ENCODE measurements at regions not wholly inside any gene's neighbourhood (a gene's known extent, or its start where the extent isn't known, plus 50 kb on each side); places are given as distances from the start of the nearest gene placed in this dataset.

- H3K4me3 ChIP-seq (ENCODE audit: low read length) = no peak overlapping the region
- DNase-seq (ENCODE audit: low read depth) = no peak
- TF ChIP-seq, protein P1, sequence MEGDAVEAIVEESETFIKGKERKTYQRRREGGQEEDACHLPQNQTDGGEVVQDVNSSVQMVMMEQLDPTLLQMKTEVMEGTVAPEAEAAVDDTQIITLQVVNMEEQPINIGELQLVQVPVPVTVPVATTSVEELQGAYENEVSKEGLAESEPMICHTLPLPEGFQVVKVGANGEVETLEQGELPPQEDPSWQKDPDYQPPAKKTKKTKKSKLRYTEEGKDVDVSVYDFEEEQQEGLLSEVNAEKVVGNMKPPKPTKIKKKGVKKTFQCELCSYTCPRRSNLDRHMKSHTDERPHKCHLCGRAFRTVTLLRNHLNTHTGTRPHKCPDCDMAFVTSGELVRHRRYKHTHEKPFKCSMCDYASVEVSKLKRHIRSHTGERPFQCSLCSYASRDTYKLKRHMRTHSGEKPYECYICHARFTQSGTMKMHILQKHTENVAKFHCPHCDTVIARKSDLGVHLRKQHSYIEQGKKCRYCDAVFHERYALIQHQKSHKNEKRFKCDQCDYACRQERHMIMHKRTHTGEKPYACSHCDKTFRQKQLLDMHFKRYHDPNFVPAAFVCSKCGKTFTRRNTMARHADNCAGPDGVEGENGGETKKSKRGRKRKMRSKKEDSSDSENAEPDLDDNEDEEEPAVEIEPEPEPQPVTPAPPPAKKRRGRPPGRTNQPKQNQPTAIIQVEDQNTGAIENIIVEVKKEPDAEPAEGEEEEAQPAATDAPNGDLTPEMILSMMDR (conservative IDR thresholded peaks at IDR 0.05; ENCODE audit: low read depth, low read length) = no peak
Measured at GRCh38 chr1:79226963-79227362, 220.4 kb upstream of the ADGRL4 start.

DNA sequence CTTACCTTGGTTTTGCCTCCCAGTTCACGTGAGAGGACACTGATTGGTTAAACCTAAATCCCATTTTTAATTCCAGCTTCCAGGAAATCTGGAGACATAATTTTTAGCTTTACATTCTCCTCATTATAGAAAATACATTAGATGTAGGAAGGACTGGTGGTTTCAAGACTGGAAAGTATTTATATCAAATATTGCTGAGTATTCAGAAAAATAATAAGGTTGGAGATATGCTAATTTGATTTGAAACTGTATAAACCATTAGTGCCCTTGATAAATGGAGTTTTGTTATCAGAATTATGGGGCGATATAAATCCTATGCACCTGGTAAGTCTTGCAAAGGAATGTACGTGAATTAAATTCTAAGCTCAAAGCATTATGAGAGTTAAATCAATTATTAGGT, 218.0 kb upstream of the ADGRL4 start:
- H3K4me3 ChIP-seq (ENCODE audit: low read length) = no peak overlapping the region
- TF ChIP-seq, protein P1 (conservative IDR thresholded peaks at IDR 0.05; ENCODE audit: low read depth, low read length) = no peak
- no peak for DNase-seq (ENCODE audit: low read depth)

DNA sequence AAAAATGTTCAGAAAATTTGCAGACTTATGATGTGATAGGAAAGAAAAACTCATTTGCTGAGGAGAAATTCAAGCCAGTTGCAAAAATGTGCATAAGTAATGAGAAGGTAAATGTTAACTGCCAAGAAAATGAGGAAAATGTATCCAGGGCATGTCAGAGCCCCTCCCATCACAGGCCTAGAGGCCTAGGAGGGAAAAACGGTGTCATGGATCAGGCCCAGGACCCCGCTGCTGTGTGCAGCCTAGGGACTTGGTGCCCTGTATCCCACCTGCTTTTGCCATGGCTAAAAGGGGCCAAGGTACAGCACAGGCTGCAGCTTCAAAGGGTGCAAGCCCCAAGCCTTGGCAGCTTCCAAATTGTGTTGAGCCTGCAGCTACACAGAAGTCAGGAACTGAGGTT, 214.0 kb upstream of the ADGRL4 start:
- H3K4me3 ChIP-seq (ENCODE audit: low read length) = no peak overlapping the region
- DNase-seq (ENCODE audit: low read depth) = no peak
- TF ChIP-seq, protein P1 (conservative IDR thresholded peaks at IDR 0.05; ENCODE audit: low read depth, low read length) = no peak

DNA sequence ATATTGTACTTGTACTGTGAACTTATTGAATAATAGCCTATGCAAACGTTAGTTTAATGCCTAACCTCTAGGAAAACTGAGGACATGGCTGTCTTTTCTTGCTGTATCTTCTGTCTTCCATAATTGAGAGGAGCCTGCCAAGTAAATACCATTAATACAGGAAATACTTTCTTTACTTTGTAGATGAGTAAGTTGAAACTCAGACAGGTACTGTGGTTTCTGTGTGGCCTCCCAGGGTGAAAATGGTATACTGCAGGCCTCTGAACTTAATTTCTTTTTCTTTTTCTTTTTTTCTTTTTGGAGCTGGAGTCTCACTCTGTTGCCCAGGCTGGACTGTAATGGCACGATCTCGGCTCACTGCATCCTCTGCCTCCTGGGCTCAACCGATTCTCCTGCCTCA, 208.8 kb upstream of the ADGRL4 start:
- no peak for DNase-seq (ENCODE audit: low read depth)
- TF ChIP-seq, protein P1 (conservative IDR thresholded peaks at IDR 0.05; ENCODE audit: low read depth, low read length) = no peak
- H3K4me3 ChIP-seq (ENCODE audit: low read length) = no peak overlapping the region

- TF ChIP-seq, protein P1 (conservative IDR thresholded peaks at IDR 0.05; ENCODE audit: low read depth, low read length) = no peak
- no peak overlapping the region for H3K4me3 ChIP-seq (ENCODE audit: low read length)
- no peak for DNase-seq (ENCODE audit: low read depth)
Measured at GRCh38 chr1:79207786-79208185, 201.3 kb upstream of the ADGRL4 start.

DNA sequence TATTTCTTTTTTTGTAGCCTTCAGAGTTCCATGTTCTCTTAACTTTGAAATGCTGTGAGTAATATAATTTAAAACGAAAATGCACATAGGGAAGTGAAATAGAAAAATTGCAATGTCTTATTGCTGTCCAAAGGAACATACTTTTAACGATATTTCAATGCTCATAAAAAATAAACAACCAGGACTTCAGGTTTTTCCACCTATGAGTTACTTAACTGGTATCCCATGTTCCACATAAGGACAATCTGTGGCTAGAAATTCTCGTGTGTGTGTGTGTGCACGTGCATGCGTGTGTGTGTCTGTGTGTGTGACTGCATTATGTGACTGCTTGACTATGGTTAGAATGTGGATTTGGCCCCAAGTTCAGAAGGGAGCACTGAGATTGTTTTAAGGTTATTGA, 200.8 kb upstream of the ADGRL4 start:
- no peak for DNase-seq (ENCODE audit: low read depth)
- TF ChIP-seq, protein P1 (conservative IDR thresholded peaks at IDR 0.05; ENCODE audit: low read depth, low read length) = no peak
- H3K4me3 ChIP-seq (ENCODE audit: low read length) = no peak overlapping the region

DNA sequence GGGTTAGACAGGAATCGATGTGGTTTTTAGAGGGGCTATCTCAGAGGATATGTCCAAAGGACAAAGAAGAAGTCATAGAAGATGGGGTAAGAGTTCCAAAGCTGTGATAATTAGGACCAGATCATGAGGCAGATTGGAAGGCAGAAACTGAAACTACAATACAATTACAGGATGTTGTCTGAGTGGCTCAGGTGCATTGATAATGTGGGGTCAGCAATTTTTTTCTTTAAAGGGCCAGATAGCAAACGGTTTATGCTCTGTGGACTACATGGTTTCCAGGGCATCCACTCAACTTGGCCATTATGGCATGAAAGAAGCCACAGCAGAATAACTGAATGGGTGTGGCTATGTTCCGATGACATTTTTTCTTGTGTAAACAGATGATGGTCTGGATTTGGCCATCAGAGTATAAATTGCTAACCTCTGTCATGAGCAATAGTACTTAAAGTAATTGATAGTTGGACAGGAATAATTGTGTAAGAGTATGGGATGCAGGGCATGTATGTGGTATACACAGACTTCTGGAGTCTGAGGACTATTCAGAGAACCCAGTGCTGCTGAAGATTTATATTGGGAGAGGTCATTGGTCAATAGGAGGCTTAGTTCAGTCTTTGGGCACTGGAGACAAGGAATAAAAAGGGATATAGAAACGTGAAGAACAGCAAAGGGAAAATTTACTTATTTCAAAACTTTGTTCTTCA, 198.4 kb upstream of the ADGRL4 start:
- H3K4me3 ChIP-seq (ENCODE audit: low read length) = no peak overlapping the region
- no peak for DNase-seq (ENCODE audit: low read depth)
- TF ChIP-seq, protein P1 (conservative IDR thresholded peaks at IDR 0.05; ENCODE audit: low read depth, low read length) = no peak
